ENCODE measurements at regions not wholly inside any gene's neighbourhood (a gene's known extent, or its start where the extent isn't known, plus 50 kb on each side); places are given as distances from the start of the nearest gene placed in this dataset.
"Not testable (repeated sequence)": the region's sequence is repeated elsewhere in the genome, so short reads cannot be mapped to it uniquely, and the experiment has no call there.

DNA sequence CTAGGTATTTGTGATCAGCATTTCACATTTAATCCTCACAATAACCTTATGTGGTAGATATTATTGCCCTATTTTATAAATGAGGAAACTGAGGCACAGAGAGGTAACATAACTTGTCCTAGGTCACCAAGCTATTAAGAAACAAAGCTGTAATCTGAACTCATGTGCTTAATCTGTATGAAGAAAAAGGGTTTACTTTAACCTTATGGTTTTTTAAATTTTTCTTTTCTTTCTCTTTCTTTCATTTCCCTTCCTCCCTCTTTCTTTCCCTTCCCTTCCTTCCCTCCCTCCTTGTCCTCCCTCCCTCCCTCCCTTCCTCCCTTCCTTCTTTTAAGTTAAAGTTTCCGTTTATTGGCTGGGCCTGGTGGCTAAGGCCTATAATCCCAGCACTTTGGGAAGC, 105.2 kb upstream of the AMZ2 start:
- no peak for DNase-seq

DNA sequence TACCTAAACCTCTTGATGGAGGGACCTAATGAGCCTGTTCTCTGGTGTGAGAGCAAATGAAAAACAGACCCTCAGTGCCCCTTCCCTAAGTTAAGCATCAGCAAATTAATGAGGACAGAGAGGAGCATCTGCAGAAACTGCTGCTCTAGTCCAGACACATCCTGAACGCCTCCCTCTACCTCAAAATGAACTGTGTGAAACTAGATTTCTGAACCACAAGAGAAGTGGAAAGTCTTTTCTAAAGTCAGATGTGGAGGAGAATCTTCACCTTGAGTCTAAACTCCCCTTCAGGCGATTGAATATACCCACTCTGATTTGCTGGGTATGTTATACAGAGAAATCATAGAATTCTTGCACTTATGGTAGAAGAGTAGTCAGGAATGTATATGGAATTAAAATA, 104.4 kb upstream of the AMZ2 start:
- DNase-seq = no peak

DNA sequence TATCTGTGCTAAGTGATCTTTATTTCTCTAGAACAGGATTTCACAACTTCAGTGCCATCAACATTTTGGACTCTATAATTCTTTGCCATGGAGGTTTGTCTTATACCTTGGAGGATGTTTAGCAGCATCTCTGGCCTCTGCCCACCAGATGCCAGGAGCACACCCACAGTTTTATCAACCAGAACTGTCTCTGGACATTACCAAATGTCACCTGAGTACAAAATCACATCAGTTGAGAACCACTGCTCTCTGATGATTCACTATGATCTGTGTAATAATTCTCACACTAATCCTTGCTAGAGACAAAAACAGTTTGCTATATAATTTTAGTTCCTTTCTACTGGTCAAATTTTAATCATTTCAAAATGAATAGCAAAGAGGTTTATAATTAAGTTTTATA, 102.8 kb upstream of the AMZ2 start:
- no peak for DNase-seq

DNA sequence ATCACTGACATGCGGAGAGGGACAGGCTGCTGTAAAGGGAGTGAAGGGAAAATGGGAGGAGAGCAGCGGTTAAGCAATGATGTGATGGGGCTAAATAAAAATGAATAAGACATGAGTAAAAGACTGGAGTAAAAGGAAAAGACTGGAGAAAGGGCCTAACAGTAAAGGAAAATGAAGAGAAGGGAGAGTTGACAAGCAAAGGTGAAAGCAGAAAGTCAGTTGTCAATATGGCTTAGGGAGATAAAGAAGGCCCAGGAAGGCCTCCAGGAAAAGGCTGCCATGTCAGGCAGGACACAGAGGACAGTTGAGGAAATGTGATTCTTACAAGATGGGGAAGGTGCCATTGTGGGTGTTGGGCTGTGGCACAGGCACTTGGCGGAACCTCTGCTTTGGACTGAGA, 98.9 kb upstream of the AMZ2 start:
- DNase-seq = no peak

DNA sequence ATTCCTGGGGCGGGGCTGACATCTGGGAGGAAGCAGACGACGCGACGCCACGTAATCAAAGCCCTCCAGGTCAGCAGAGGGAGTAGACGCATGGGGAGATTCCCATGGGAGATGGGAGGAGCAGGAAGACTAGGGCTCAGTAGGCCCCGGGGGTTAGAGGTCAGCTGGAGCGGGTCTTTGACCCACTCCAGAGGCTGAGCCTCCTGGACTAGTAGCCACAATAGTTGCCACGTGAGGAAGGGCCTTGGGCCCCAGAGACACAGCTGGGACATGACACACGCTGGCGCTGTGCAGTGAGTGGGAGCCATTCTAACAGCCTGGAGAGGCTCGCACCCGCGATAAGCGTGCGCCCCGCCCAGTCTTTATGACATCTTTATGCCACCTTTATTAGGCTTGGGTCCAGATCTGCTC, 95.7 kb upstream of the AMZ2 start:
- no peak for DNase-seq

DNA sequence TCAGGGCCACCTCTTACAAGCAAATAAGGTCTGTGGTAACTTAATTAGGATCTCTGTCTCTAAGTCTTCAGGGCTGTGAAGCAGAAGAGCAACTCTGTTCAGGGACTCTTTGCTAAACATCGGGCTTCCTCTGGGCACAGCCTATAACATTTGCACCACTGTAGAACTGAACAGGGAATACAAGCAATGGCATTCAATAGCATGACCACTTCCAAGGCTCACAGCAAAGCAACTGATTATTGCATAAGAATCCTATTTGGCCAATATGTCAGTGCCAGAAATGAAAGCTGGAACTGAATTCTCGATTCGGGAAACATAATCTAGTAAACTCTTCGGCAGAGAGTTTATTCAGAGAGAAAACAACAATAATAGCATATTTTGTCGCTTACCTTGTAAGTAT, 92.2 kb upstream of the AMZ2 start:
- no peak for DNase-seq

DNA sequence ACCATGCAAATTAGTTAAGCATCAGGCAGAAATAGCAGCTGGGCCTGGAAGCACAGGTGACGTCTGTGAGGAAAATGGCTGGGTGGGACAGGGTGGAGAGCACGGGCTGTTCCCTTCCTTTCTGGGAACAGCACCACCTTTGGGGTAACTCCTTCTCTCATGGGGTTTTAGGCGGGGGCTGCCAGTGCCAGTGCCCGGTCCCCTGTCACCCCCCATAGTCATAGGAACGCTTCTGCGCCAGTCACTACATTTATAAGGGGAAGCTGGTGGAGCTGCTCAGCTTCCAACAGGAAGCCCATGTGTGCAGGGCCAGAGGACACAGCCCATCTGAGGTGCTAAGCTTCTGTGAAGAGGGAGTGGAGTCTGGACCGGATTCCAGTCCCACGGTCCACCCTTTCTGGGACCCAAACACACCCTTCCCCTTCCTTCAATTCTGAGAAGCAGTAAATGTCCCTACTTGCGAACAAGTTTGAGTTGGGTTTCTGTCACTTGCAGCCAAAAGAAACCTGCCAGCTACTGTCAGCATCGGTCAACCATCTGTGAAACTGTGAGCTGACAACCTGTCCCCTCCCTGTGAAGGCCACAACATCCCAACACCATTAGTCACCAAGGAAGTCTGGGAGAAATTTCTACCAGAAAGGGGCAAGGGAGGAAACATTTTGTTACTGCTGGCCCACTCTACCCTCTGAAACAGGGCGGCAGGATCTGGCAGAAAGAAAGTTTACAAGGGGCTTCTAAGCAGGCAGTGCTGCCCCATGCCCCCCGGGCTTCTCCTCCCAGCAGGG, 86.0 kb upstream of the AMZ2 start:
- DNase-seq = no peak

DNA sequence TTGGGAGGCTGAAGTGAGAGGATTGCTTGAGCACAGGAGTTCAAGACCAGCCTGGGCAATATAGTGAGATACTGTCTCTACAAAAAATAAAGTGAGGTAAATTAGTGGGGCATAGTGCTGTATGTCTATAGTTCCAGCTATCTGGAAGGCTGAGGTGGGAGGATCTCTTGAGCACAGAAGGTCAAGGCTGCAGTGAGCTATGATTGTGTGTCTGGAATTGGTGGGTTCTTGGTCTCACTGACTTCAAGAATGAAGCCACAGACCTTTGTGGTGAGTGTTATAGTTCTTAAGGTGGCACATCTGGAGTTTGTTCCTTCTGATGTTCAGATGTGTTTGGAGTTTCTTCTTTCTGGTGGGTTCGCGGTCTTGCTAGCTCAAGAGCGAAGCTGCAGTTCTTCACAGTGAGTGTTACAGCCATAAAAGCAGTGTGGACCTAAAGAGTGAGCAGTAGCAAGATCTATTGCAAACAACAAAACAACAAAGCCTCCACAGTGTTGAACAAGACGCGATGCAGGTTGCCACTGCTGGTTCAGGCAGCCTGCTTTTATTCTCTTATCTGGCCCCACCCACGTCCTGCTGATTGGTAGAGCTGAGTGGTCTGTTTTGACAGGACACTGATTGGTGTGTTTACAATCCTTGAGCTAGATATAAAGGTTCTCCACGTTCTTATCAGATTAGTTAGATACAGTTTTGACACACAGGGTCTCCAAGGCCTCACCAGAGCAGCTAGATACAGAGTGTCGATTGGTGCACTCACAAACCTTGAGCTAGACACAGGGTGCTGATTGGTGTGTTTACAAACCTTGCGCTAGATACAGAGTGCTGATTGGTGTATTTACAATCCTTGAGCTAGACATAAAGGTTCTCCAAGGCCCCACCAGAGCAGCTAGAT, 79.3 kb upstream of the AMZ2 start:
- DNase-seq = not testable (repeated sequence)

DNA sequence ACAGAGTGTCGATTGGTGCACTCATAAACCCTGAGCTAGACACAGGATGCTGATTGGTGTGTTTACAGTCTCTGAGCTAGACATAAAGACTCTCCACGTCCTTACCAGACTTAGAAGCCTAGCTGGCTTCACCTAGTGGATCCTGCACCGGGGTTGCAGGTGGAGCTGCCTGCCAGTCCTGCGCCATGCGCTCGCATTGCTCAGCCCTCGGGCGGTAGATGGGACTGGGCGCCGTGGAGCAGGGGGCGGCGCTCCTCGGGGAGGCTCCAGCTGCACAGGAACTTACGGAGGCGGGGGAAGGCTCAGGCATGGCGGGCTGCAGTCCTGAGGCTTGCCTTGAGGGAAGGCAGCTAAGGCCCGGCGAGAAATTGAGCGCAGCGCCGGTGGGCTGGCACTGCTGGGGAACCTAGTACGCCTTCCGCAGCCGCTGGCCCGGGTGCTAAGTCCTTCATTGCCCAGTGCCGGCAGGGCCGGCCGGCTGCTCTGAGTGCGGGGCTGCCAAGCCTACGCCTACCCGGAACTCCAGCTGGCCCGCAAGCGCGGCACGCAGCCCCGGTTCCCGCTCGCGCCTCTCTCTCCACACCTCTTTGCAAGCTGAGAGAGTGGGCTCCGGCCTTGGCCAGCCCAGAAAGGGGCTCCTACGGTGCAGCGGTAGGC, 78.5 kb upstream of the AMZ2 start:
- not testable (repeated sequence) for DNase-seq

DNA sequence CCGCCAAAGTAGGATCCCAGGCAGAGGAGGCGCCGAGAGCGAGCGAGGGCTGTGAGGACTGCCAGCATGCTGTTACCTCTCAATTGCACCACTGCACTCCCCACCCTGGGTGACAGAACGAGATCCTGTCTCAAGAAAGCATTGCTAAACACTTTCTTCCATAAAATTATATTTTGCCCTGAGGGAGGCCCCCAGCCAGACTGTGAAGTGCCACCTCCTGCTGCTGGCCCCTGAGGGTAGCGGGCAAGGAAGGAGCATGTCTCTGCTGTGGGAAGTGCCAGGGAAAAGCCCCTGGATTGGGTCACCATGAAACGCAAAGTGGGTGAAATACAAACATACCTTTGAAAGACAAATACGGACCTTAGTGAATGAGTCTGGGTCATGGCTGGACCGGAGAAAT, 78.0 kb upstream of the AMZ2 start:
- no peak for DNase-seq

DNA sequence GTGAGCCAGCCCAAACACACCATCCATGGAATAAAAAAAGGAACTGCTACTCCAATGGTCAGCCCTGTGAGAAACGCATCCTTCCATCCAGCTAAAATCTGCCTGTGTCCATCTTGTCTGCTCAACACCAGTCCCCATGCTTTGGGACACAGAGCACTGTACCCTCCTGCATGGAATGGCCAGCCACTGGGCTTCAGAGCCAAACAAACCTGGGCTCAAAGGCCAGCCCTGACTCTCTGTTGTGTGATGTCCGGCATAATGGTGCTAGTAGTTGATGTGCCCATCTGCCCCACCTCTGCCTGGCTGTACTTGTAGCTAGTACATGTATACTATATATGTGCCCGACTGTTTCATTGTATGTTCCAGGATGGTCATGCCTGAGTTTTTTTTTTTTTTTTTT, 77.6 kb upstream of the AMZ2 start:
- DNase-seq = no peak

DNA sequence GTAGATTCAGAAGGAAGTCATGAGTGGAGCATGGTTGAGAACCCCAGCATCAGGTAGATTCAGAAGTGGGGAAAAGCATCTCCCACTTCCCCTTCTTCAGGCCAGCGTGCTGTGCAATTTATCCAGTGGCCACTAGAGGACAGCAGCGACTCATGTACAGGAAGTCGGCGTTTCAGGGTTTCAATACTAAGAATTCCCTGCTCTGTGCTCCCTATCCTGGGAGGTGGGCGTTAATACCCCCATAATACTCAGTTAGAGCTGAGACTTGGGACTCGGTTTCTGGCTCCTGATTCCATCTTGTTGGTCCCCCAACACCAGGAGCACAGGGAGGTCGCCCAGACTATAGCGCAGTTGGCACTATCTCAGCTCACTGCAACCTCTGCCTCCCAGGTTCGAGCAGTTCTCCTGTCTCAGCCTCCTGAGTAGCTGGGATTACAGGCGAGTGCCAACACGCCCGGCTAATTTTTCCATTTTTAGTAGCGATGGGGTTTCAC, 75.3 kb upstream of the AMZ2 start:
- peak; percentile 82 for DNase-seq

DNA sequence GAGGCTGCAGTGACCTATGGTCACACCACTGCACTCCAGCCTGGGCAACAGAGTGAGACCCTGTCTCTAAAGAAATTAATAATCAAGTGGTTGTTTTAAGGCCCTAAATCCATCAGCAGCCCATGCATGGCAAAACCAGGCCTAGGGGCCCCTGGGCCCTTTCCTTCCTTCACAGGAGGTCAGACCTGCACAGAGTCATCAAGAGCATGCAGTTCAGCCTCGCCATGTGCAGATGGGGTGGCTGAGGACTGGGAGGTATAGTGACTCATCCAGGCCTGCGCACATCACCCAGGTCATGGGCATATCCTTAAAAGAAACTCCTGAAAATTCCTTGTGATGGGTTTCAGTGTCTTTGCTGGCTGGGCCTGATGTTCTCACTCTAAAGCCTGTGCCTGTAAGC, 72.4 kb upstream of the AMZ2 start:
- no peak for DNase-seq

DNA sequence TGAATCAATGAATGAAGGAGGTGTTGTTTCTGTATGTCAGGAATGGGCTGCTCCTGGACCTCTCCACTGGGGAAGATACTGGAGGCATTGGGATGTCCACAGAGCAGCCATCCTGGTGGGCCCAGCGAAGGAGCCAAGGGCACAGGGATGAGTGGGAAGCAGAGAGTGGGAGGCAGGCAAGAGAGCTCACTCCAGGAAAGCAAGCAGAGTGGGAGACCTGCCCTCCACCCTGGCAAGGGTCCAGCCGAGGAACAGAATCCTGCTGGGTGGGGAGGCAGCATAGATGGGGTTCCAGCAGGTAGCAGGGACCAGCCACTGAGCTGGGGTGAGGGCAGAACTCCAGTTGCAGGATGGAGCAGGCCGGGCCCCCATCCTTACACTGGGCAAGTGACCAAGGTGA, 71.9 kb upstream of the AMZ2 start:
- no peak for DNase-seq

DNA sequence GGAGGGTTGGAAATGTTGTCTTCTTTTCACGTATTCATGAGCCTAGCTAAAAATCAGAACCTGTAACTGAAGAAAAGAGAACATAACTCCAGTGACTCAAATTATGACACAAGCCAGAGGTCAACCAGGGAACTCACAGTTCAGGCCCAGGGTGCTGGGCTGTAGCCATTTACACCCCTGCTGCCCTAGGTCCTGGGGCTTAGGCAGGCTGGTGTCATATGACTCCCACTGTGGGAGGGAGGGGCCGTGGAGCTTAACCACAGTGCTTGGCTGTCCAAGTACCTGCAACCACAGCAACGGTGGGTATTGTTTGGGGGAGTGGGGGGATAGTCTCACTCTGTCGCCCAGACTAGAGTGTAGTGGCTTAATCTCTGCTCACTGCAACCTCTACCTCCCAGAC, 71.1 kb upstream of the AMZ2 start:
- DNase-seq = no peak

DNA sequence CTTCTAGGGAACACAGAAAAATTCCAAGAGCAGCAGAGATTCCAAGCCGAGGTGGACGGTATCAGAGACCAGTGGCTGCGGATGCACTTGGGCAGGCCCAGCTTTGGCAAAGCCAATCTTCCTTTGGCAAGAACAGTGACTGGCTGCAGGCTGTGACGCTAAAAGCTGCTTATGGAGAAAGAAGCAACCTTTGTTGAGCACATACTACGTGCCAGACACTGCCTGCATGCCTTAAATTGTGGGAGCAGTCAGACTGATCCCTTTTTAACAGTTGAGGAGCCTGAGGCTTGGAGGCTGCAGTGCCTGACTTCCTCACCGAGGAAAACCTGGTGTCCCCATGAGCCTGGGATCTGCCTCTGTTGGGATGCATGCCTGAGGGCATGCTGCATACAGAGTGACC, 69.0 kb upstream of the AMZ2 start:
- DNase-seq = no peak

DNA sequence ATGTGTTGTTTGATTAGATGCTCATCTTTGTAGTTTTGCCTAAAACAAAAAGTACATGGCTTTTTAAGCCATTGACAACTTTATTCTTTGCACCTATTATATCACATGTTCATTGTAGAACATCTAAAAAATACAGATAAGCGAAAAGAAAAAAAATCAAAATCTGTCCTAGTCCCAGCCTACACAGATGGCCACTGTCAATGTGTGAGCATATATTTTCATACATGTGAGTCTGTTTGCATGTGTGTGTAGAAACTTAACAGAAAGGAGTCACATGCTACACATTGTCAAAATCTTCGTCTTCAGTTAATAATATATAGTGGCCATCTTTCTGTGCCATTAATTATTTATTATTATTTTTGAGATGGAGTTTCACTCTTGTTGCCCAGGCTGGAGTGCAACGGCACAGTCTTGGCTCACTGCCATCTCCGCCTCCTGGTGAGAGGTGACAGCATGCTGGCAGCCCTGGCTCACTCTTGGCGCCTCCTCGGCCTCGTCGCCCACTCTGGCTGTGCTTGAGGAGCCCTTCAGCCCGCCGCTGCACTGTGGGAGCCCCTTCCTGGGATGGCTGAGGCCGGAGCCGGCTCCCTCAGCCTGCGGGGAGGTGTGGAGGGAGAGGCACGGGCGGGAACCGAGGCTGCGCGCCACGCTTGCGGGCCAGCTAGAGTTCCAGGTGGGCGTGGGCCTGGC, 68.5 kb upstream of the AMZ2 start:
- no peak for DNase-seq

DNA sequence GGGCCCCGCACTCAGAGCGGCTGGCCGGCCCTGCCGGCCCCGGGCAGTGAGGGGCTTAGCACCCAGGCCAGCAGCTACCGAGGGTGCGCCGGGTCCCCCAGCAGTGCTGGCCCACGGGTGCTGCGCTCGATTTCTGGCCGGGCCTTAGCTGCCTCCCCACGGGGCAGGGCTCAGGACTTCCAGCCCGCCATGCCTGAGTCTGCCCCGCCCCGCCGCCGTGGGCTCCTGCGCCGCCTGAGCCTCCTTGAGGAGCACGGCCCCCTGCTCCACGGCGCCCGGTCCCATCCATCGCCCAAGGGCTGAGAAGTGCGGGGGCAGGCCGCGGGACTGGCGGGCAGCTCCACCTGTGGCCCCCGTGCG, 67.9 kb upstream of the AMZ2 start:
- no peak for DNase-seq

DNA sequence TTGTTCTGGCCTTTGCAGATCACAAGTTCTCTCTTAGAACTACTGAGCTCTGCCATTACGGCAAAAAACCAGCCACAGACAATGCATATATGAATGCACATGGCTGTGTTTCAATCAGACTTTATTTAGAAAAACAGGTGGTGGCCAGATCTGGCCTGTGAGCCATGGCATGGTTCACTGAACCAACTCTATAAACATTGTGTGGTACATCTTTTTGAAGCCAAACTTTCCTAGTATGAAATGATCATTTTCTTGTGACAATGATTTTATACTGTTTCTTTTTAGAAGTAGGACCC, 65.9 kb upstream of the AMZ2 start:
- no peak for DNase-seq

DNA sequence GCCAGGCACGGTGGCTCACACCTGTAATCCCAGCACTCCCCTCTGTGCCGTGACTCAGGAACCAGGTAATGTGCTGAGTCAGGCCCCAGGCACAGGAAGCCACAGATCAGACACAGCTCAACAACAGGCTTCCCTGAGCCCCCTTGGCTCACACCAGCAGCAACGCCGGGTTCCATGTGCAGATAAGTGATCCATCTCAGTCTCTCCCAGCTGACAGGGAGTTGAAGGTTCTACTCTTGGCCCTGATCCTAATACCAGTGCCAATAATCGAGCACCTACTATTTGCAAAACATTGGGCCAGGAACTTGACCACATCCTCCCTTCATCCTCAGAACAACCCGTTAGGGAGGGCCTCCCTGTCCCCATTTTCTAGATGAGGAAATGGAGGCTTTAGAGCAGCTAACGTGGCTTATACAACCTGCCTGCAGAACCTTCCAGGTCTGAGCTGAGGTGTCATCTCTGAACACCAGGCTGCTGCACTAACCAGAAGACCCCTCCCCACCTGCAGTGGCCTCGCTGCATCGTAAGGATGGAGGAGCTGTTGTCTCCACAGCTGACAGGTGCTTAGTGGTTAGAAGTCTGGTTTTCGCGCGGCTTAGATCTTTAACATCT, 64.8 kb upstream of the AMZ2 start:
- peak; percentile 67 for DNase-seq

DNA sequence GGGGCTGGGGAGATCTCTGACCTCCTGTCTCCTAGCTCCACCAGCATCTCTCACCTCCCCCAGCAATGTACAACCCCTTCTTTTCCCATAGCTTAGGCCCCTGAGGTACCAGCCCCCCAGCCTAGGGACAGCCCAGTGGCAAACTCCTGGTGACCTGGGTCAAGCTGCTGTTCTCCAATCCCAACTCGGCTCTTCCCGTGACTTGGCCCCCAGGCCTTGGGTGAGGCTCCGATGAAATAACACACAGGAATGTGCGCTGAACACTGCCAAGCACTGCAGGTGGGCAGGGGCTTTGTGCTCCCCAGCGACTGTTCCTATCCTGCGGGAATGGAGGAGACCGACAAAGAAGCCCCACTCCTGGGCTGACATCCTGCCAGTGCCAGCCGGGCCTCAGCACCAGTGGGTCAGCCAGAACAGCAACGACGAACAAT, 63.7 kb upstream of the AMZ2 start:
- no peak for DNase-seq

DNA sequence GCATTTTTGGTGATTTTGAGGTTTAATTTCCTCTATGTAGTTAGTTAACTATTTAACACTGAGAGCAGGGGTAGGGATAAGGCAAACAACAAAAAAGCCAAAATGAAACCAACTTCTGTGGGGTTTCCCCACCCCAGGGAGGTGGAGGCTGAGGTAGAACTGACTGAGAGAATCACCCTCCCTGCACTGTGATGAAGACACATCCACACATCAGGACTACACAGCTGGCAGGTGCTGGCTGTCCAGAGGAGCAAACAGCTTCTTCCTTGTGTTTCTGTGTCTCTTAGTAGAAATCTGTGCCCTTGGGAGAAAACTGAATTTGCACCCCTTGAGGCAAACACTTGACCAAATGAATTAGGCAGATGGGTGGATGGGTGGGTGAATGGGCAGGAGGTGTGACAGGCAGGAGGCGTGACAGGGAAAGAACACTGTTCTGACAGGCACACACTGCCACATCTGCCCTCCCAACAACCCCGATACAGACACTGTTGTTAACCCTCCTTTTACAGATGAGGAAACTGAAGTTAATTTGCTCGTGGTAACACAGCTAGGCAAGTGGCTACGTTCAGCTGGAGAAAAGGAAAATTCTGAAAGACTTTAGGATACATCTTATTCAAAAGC, 62.9 kb upstream of the AMZ2 start:
- peak; percentile 69 for DNase-seq

Measured in stimulated activated CD4-positive, alpha-beta T cell treated with anti-CD3 and anti-CD28 coated beads, Interleukin-15, amount 100 ng/mL, for 24 hours (primary cell).